RWPE2 (cell line): ENCODE measurements at regions not wholly inside any gene's neighbourhood (a gene's known extent, or its start where the extent isn't known, plus 50 kb on each side); places are given as distances from the start of the nearest gene placed in this dataset.
A peak's percentile ranks its signal among the peaks of the same experiment; 100 is the strongest.
"Not testable (repeated sequence)": the region's sequence is repeated elsewhere in the genome, so short reads cannot be mapped to it uniquely, and the experiment has no call there.

Experiments used
- ATAC-seq: fragments of 200-7000 bp; cut with Tn5 transposase; 3 replicates; pipeline ENCODE4 v1.9.1; 2021; ENCODE audit warnings: low read depth
- DNase-seq: peaks from one replicate; pipeline ENCODE4 v3.0.0-alpha.2; 2020; ENCODE audit warnings: low spot score
- H3K27ac ChIP-seq: fragments of 450-650 bp; 2 replicates; pipeline ENCODE4 v1.5.1; 2017; ENCODE audit warnings: mild to moderate bottlenecking; ENCODE audit not compliant: poor library complexity, severe bottlenecking
- H3K27me3 ChIP-seq: fragments of 250-450 bp; sonication (Bioruptor Pico); 2 replicates; pipeline ENCODE4 v1.5.1; 2021; ENCODE audit warnings: mild to moderate bottlenecking, moderate library complexity; ENCODE audit not compliant: insufficient read depth, poor library complexity, severe bottlenecking
- H3K36me3 ChIP-seq: fragments of 250-450 bp; sonication (Bioruptor Pico); 2 replicates; pipeline ENCODE4 v1.5.1; 2020; ENCODE audit warnings: low read depth, mild to moderate bottlenecking, moderate library complexity
- H3K4me1 ChIP-seq: fragments of 250-450 bp; sonication (Bioruptor Pico); 2 replicates; pipeline ENCODE4 v1.5.1; 2021; ENCODE audit warnings: mild to moderate bottlenecking, moderate library complexity; ENCODE audit not compliant: insufficient read depth, poor library complexity, severe bottlenecking
- H3K4me3 ChIP-seq: fragments of 250-450 bp; sonication (Bioruptor Pico); 2 replicates; pipeline ENCODE4 v1.5.1; 2021; ENCODE audit warnings: mild to moderate bottlenecking, moderate library complexity; ENCODE audit not compliant: severe bottlenecking
- H3K9me3 ChIP-seq: fragments of 250-450 bp; sonication (Bioruptor Pico); 2 replicates; pipeline ENCODE4 v1.5.1; 2021; ENCODE audit warnings: mild to moderate bottlenecking, moderate library complexity; ENCODE audit not compliant: severe bottlenecking
- TF ChIP-seq, protein P1 (sequence below): fragments of 450-650 bp; IDR thresholded peaks from one replicate; pipeline ENCODE4 v1.5.1; 2017; ENCODE audit warnings: mild to moderate bottlenecking, moderate library complexity; ENCODE audit not compliant: poor library complexity, severe bottlenecking

- H3K4me1 ChIP-seq, result no peaks in the 10 kb centered on the region
- H3K9me3 ChIP-seq, result no peaks in the 10 kb centered on the region
- H3K36me3 ChIP-seq, result no peaks in the 10 kb centered on the region
- DNase-seq, result no peak
- no peak overlapping the region for H3K4me3 ChIP-seq
- H3K27me3 ChIP-seq, result peaks cover 2% of the 10 kb centered on the region
- TF ChIP-seq, protein P1, sequence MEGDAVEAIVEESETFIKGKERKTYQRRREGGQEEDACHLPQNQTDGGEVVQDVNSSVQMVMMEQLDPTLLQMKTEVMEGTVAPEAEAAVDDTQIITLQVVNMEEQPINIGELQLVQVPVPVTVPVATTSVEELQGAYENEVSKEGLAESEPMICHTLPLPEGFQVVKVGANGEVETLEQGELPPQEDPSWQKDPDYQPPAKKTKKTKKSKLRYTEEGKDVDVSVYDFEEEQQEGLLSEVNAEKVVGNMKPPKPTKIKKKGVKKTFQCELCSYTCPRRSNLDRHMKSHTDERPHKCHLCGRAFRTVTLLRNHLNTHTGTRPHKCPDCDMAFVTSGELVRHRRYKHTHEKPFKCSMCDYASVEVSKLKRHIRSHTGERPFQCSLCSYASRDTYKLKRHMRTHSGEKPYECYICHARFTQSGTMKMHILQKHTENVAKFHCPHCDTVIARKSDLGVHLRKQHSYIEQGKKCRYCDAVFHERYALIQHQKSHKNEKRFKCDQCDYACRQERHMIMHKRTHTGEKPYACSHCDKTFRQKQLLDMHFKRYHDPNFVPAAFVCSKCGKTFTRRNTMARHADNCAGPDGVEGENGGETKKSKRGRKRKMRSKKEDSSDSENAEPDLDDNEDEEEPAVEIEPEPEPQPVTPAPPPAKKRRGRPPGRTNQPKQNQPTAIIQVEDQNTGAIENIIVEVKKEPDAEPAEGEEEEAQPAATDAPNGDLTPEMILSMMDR, result no peak
- H3K27ac ChIP-seq, result no peak overlapping the region
- ATAC-seq, result no peak
Observed at GRCh38 chr16:29114574-29114973, 129.7 kb downstream of the LAT start.

DNA sequence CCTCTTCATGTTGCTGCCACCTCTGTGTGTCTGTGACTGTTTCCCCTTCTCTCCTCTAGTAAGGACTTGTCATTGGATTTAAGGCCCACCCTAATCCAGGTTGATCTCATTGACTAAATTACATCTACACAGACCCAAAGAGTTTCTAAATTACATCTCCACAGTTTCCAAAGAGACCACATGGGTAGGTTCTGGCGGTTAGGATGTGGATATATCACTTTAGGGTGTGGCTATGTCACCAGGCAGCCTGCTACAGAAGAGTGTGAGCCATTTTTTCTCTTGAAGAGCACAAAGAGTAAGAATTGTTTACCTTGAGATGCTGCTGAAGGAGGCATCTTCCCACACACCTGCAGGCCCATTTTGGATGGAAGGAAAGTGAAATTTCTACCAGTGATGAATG lies 128.6 kb downstream of the LAT start:
- H3K9me3 ChIP-seq, DNase-seq, H3K4me3 ChIP-seq, ATAC-seq, H3K27me3 ChIP-seq, H3K4me1 ChIP-seq, H3K36me3 ChIP-seq, H3K27ac ChIP-seq: not testable (repeated sequence)

- H3K9me3 ChIP-seq, result no peaks in the 10 kb centered on the region
- TF ChIP-seq, protein P1, result peak; percentile 27
- no peaks in the 10 kb centered on the region for H3K36me3 ChIP-seq
- H3K27me3 ChIP-seq, result peaks cover 2% of the 10 kb centered on the region
- DNase-seq (no peak), ATAC-seq (no peak)
- H3K27ac ChIP-seq, result no peak overlapping the region
- no peak overlapping the region for H3K4me3 ChIP-seq
- no peaks in the 10 kb centered on the region for H3K4me1 ChIP-seq
Observed at GRCh38 chr16:29112755-29113347, 128.0 kb downstream of the LAT start.

GRCh38 chr16:29111901-29112680 lies 127.2 kb downstream of the LAT start:
- H3K4me1 ChIP-seq, H3K9me3 ChIP-seq, H3K27ac ChIP-seq, ATAC-seq, H3K4me3 ChIP-seq, H3K27me3 ChIP-seq, H3K36me3 ChIP-seq, DNase-seq: not testable (repeated sequence)

GRCh38 chr16:29111421-29111820 lies 126.6 kb downstream of the LAT start:
- H3K27ac ChIP-seq, result no peak overlapping the region
- H3K9me3 ChIP-seq, result no peaks in the 10 kb centered on the region
- H3K4me1 ChIP-seq, result no peaks in the 10 kb centered on the region
- TF ChIP-seq, protein P1, result no peak
- no peak for DNase-seq
- no peak for ATAC-seq
- no peaks in the 10 kb centered on the region for H3K36me3 ChIP-seq
- no peak overlapping the region for H3K4me3 ChIP-seq
- H3K27me3 ChIP-seq, result peaks cover 2% of the 10 kb centered on the region

DNA sequence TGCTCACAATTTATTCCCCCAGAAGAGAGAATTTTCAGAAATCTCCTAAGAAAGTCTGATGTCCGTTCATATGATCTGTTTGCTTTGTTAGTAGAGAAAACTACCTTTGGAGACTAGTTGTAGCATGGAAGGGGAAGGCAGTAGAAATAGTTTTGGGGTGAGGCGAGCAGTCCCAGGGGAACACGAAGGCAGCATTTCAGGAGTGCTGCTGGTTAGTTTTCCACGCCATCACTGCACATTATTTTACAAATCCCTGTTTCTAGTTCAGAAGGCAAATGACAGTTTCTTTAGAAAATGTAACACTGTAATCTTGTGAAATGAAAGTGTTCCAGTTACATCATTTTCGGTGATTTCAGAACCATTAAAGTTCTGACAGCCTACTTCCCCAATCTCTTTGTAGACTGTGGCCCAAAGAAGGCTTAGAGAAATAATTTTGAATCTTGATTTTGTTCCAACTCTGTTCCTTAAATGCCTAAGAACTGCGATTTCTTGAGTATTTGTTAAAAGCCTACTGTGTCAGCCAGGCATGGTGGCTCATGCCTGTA lies 123.8 kb downstream of the LAT start:
- not testable (repeated sequence) for H3K27ac ChIP-seq, H3K36me3 ChIP-seq, H3K9me3 ChIP-seq, ATAC-seq, H3K27me3 ChIP-seq, H3K4me3 ChIP-seq, H3K4me1 ChIP-seq, DNase-seq
